ENCODE measurements at regions not wholly inside any gene's neighbourhood (a gene's known extent, or its start where the extent isn't known, plus 50 kb on each side); places are given as distances from the start of the nearest gene placed in this dataset.

DNA sequence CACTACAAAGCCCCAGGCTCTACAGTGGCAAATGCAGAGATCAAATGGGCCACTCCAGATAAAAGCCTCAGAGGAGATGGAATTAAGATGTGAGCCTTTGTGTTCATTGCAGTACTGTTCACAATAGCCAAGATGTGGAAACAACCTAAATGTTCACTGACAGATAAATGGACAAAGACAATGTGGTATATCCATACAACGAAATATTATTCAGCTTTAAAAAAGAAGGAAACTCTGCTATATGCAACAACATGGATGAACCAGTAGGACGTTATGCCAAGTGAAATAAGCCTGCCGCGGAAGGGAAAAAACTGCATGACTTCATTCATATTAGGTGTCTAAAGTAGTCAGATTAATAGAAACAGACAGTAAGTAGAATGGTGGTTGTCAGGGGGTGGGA lies 170.5 kb upstream of the TBX20 start:
- TF ChIP-seq SIN3A (IDR thresholded peaks at IDR 0.05; ENCODE audit: borderline replicate concordance, insufficient read depth, low read length) (no peak), FOXP2 (optimal IDR thresholded peaks at IDR 0.05; ENCODE audit: borderline replicate concordance, extremely low read depth, extremely low read length, insufficient read depth) (no peak), POLR2AphosphoS5 (IDR thresholded peaks at IDR 0.05; ENCODE audit: low read depth, low read length) (no peak), TAF1 (IDR thresholded peaks at IDR 0.05; ENCODE audit: borderline replicate concordance, insufficient read depth, low read length) (no peak), REST (IDR thresholded peaks at IDR 0.05; ENCODE audit: insufficient read depth in 1 of 2, low read depth in 2 of 2, low read length in 2 of 2) (no peak)

DNA sequence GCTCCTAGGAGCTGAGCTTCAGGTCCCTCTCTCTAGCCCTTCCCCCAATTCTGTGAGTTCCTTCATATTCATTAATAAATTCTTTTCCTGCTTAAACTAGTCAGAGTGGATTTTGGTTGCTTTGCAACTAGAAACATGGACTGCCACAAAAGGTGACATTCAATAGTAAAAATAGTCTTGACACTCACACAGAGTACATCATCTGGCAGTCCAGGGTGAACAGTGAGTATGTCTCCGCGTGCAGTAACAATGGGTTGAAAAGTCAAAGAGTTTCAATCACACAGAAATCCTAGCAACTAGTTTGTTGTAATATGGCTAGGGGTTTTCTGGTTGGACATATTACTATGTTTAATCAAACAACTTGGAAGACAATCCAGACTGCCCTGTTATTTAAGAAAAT lies 168.8 kb upstream of the TBX20 start:
- TF ChIP-seq TAF1 (IDR thresholded peaks at IDR 0.05; ENCODE audit: borderline replicate concordance, insufficient read depth, low read length): no peak
- TF ChIP-seq POLR2AphosphoS5 (IDR thresholded peaks at IDR 0.05; ENCODE audit: low read depth, low read length): no peak
- TF ChIP-seq REST (IDR thresholded peaks at IDR 0.05; ENCODE audit: insufficient read depth in 1 of 2, low read depth in 2 of 2, low read length in 2 of 2): no peak
- TF ChIP-seq FOXP2 (optimal IDR thresholded peaks at IDR 0.05; ENCODE audit: borderline replicate concordance, extremely low read depth, extremely low read length, insufficient read depth): no peak
- no peak for TF ChIP-seq SIN3A (IDR thresholded peaks at IDR 0.05; ENCODE audit: borderline replicate concordance, insufficient read depth, low read length)

DNA sequence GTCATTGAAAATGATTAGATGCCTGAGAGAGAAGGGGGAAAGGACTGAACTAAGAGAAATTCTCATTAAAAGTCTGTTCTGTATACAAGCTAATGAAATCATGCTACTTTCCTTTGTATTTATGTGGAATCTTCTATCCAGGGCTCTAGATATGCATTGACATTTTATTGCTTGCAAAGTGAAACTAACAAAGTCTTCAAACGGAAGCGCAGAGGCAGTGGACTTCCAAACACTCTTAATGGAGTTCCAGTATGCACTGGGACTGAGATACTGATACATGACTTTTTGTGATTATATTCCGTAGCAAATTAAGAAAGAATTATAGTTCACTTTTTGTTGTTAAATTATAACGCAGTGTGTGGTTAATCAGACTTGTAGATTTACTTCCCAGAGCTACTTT lies 166.8 kb upstream of the TBX20 start:
- TF ChIP-seq TAF1 (IDR thresholded peaks at IDR 0.05; ENCODE audit: borderline replicate concordance, insufficient read depth, low read length) (no peak), SIN3A (IDR thresholded peaks at IDR 0.05; ENCODE audit: borderline replicate concordance, insufficient read depth, low read length) (no peak), REST (IDR thresholded peaks at IDR 0.05; ENCODE audit: insufficient read depth in 1 of 2, low read depth in 2 of 2, low read length in 2 of 2) (no peak), POLR2AphosphoS5 (IDR thresholded peaks at IDR 0.05; ENCODE audit: low read depth, low read length) (no peak), FOXP2 (optimal IDR thresholded peaks at IDR 0.05; ENCODE audit: borderline replicate concordance, extremely low read depth, extremely low read length, insufficient read depth) (no peak)

GRCh38 chr7:35419391-35419755 lies 165.5 kb upstream of the TBX20 start:
- TF ChIP-seq FOXP2 (optimal IDR thresholded peaks at IDR 0.05; ENCODE audit: borderline replicate concordance, extremely low read depth, extremely low read length, insufficient read depth) (no peak), TAF1 (IDR thresholded peaks at IDR 0.05; ENCODE audit: borderline replicate concordance, insufficient read depth, low read length) (no peak), SIN3A (IDR thresholded peaks at IDR 0.05; ENCODE audit: borderline replicate concordance, insufficient read depth, low read length) (no peak), POLR2AphosphoS5 (IDR thresholded peaks at IDR 0.05; ENCODE audit: low read depth, low read length) (no peak), REST (IDR thresholded peaks at IDR 0.05; ENCODE audit: insufficient read depth in 1 of 2, low read depth in 2 of 2, low read length in 2 of 2) (no peak)
